ENCODE measurements at regions not wholly inside any gene's neighbourhood (a gene's known extent, or its start where the extent isn't known, plus 50 kb on each side); places are given as distances from the start of the nearest gene placed in this dataset.

DNA sequence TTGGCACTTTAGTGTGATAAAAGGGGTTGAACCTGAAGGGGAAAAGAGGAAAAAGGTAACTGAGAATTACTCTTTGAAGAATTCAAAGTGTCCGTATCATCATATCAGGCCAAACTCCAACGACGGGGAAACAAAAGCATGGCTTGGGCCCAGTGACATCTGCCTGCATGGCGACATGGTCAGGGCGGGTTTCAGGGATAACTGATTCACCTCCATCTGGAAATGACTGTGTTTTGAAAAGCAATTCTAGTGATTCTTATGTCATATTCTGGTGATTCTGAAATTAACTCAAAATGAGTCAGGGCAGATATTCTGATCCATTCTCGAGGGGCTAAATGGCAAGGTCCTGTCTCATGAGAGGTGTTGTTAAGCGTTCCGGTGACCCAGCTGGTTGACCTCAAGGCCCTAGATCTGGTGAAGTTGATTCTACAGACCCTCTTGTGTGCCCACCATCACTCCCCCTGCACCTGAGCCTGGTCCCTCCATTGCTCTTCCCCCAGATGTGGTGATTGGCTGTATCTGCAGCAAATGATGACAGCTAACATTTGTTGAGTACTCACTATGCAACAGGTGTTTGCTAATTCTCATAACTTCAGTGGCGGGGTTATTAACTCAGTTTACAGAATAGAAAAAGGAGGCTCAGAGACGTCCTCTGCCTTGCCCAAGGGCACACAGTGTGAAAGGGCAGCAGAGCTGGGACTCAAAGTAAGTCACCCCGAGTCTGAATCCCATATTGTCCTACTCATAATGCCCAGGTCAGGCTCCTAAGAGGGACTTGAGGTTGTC is 251.8 kb downstream of the MAF start:
- TF ChIP-seq, protein P1, sequence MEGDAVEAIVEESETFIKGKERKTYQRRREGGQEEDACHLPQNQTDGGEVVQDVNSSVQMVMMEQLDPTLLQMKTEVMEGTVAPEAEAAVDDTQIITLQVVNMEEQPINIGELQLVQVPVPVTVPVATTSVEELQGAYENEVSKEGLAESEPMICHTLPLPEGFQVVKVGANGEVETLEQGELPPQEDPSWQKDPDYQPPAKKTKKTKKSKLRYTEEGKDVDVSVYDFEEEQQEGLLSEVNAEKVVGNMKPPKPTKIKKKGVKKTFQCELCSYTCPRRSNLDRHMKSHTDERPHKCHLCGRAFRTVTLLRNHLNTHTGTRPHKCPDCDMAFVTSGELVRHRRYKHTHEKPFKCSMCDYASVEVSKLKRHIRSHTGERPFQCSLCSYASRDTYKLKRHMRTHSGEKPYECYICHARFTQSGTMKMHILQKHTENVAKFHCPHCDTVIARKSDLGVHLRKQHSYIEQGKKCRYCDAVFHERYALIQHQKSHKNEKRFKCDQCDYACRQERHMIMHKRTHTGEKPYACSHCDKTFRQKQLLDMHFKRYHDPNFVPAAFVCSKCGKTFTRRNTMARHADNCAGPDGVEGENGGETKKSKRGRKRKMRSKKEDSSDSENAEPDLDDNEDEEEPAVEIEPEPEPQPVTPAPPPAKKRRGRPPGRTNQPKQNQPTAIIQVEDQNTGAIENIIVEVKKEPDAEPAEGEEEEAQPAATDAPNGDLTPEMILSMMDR (IDR thresholded peaks at IDR 0.05): no peak
- TF ChIP-seq POLR2A (IDR thresholded peaks at IDR 0.05): no peak
